Spleen (tissue), 11 donors: ENCODE measurements at regions not wholly inside any gene's neighbourhood (a gene's known extent, or its start where the extent isn't known, plus 50 kb on each side); places are given as distances from the start of the nearest gene placed in this dataset.

Source experiments
- DNase-seq: peaks from one replicate; pipeline ENCODE4 v3.0.0-alpha.2; 2020
- H3K27ac ChIP-seq, 8 donors: fragments of 200-600 bp; sonication (generic) in 7 of 8; 1 replicate in 4 of 8; 2 replicates in 4 of 8; pipeline versions ENCODE4 v1.5.0 to v1.8.0; 2016 to 2021; ENCODE audit warnings: inconsistent platforms in 4 of 8, mild to moderate bottlenecking in 4 of 8, moderate library complexity in 1 of 8
- H3K27me3 ChIP-seq, 7 donors: fragments of 200-600 bp; sonication (generic) in 6 of 7; replicated peaks in 1 of 7; 1 replicate in 4 of 7; 2 replicates in 3 of 7; pipeline versions ENCODE4 v1.5.0 to v1.8.0; 2016 to 2021; ENCODE audit warnings: inconsistent platforms in 3 of 7, mild to moderate bottlenecking in 1 of 7
- H3K36me3 ChIP-seq, 6 donors: fragments of 200-600 bp; sonication (generic) in 5 of 6; 1 replicate in 4 of 6; 2 replicates in 2 of 6; pipeline versions ENCODE4 v1.5.0 to v1.8.0; 2016 to 2021; ENCODE audit warnings: inconsistent platforms in 2 of 6
- H3K4me1 ChIP-seq, 6 donors: fragments of 200-600 bp; sonication (generic) in 5 of 6; 1 replicate in 3 of 6; 2 replicates in 3 of 6; pipeline versions ENCODE4 v1.5.0 to v1.8.0; 2016 to 2021; ENCODE audit warnings: inconsistent platforms in 3 of 6
- H3K4me3 ChIP-seq, 8 donors: fragments of 200-600 bp; sonication (generic) in 7 of 8; 1 replicate in 4 of 8; 2 replicates in 4 of 8; pipeline versions ENCODE4 v1.5.0 to v1.8.0; 2016 to 2021; ENCODE audit warnings: inconsistent platforms in 4 of 8, mild to moderate bottlenecking in 4 of 8, moderate library complexity in 2 of 8
- H3K9me3 ChIP-seq, 8 donors: fragments of 200-600 bp; sonication (generic) in 7 of 8; 1 replicate in 4 of 8; 2 replicates in 4 of 8; pipeline versions ENCODE4 v1.5.0 to v1.8.0; 2016 to 2021; ENCODE audit warnings: inconsistent platforms in 4 of 8
- CTCF ChIP-seq, 11 experiments: fragments of 200-600 bp in 7 of 11; fragments of 450-650 bp in 4 of 11; sonication (generic) in 4 of 11; IDR thresholded peaks in 8 of 11; conservative IDR thresholded peaks in 3 of 11; 1 replicate in 7 of 11; 2 replicates in 4 of 11; pipeline versions ENCODE4 v1.4.0 to v1.8.0; 2016 to 2021; ENCODE audit warnings: antibody characterized with exemption in 11 of 11, inconsistent platforms in 4 of 11, mild to moderate bottlenecking in 1 of 11
- POLR2A ChIP-seq, 3 donors: fragments of 450-650 bp; IDR thresholded peaks; one replicate each; pipeline ENCODE4 v1.5.1; 2017; ENCODE audit warnings: antibody characterized with exemption in 3 of 3, mild to moderate bottlenecking in 1 of 3
- POLR2AphosphoS5 ChIP-seq, 3 donors: sonication (generic); formaldehyde crosslinking; IDR thresholded peaks; one replicate each; pipeline ENCODE4 v1.5.1; 2017; ENCODE audit warnings: antibody characterized with exemption in 3 of 3
- WGBS, 5 donors: extraction: QIAGEN DNeasy Blood & Tissue Kit in 3 of 5; methylation state at CpG; one replicate each; pipeline versions ENCODE4 v1.1.5 to v1.1.7; 2013 to 2018; 5-methylcytosine and 5-hydroxymethylcytosine counted together
- intact Hi-C: fragments of 100-400 bp; cut with DNase I; formaldehyde crosslinking; loops from one replicate; pipeline ENCODE4 v1.15.0; 2023; ENCODE audit warnings: low total_unique reads
- donor health status: healthy with polysubstance abuse.
- donor health status: DM: no; HTN: no; CAD: no; lungs with moderate emphysema.
- donor health status: DM: no; HTN: no; CAD: no.
- donor health status: Bipolar disorder and iron deficiency.
- donor health status: healthy.
- donor health status: DM: no; HTN: no; CAD: no.
- donor health status: DM: yes; HTN: yes; CAD: no.

- Histone ChIP-seq H3K27ac (no peak overlapping the region), H3K9me3 (no peaks in the 10 kb centered on the region), H3K4me1 (no peaks in the 10 kb centered on the region), H3K36me3 (no peaks in the 10 kb centered on the region), H3K27me3 (peaks cover 0 to 6% (median 0%) of the 10 kb centered on the region in 7 donors), H3K4me3 (no peak overlapping the region)
- TF ChIP-seq POLR2A (IDR thresholded peaks at IDR 0.05) (no peak), CTCF (IDR thresholded peaks at IDR 0.05 in 8 of 11, conservative IDR thresholded peaks at IDR 0.05 in 3 of 11) (no peak), POLR2AphosphoS5 (IDR thresholded peaks at IDR 0.05) (no peak)
- DNase-seq = no peak
- intact Hi-C loops = no loop called here
Measured at GRCh38 chr20:40612837-40613236, 76.2 kb downstream of the MAFB start.

GRCh38 chr20:40612247-40612646 lies 76.8 kb downstream of the MAFB start:
- peaks cover 0 to 5% (median 0%) of the 10 kb centered on the region in 7 donors for H3K27me3 ChIP-seq
- H3K4me1 ChIP-seq = no peaks in the 10 kb centered on the region
- TF ChIP-seq CTCF (IDR thresholded peaks at IDR 0.05 in 8 of 11, conservative IDR thresholded peaks at IDR 0.05 in 3 of 11) (no peak), POLR2AphosphoS5 (IDR thresholded peaks at IDR 0.05) (no peak)
- WGBS, 5 donors = 89 to 96% (median 92%) methylated on average over 4 of the region's 4 CpGs
- intact Hi-C loops = no loop called here
- H3K4me3 ChIP-seq = no peak overlapping the region
- no peak overlapping the region for H3K27ac ChIP-seq
- no peaks in the 10 kb centered on the region for H3K9me3 ChIP-seq
- H3K36me3 ChIP-seq = no peaks in the 10 kb centered on the region
- DNase-seq = no peak

GRCh38 chr20:40610730-40611129 lies 78.3 kb downstream of the MAFB start:
- intact Hi-C loops = no loop called here
- H3K9me3 ChIP-seq = no peaks in the 10 kb centered on the region
- H3K4me3 ChIP-seq = no peak overlapping the region
- 65 to 87% (median 81%) methylated on average over 3 of the region's 3 CpGs for WGBS, 5 donors
- TF ChIP-seq POLR2A (IDR thresholded peaks at IDR 0.05) = no peak
- no peak for TF ChIP-seq POLR2AphosphoS5 (IDR thresholded peaks at IDR 0.05)
- no peak for TF ChIP-seq CTCF (IDR thresholded peaks at IDR 0.05 in 8 of 11, conservative IDR thresholded peaks at IDR 0.05 in 3 of 11)
- H3K4me1 ChIP-seq = no peaks in the 10 kb centered on the region
- no peaks in the 10 kb centered on the region for H3K27me3 ChIP-seq
- DNase-seq = no peak
- H3K27ac ChIP-seq = no peak overlapping the region
- no peaks in the 10 kb centered on the region for H3K36me3 ChIP-seq

GRCh38 chr20:40607927-40608326 lies 81.1 kb downstream of the MAFB start:
- H3K4me3 ChIP-seq = no peak overlapping the region
- H3K27me3 ChIP-seq = peaks cover 0 to 3% (median 0%) of the 10 kb centered on the region in 7 donors
- no peaks in the 10 kb centered on the region for H3K9me3 ChIP-seq
- TF ChIP-seq CTCF (IDR thresholded peaks at IDR 0.05 in 8 of 11, conservative IDR thresholded peaks at IDR 0.05 in 3 of 11) (no peak), POLR2AphosphoS5 (IDR thresholded peaks at IDR 0.05) (no peak), POLR2A (IDR thresholded peaks at IDR 0.05) (no peak)
- H3K27ac ChIP-seq = no peak overlapping the region
- no peak for DNase-seq
- H3K36me3 ChIP-seq = no peaks in the 10 kb centered on the region
- no peaks in the 10 kb centered on the region for H3K4me1 ChIP-seq
- WGBS, 5 donors = 90 to 96% (median 93%) methylated on average over 5 of the region's 5 CpGs
- intact Hi-C loops = no loop called here
